DOHH2 (cell line): ENCODE measurements at regions not wholly inside any gene's neighbourhood (a gene's known extent, or its start where the extent isn't known, plus 50 kb on each side); places are given as distances from the start of the nearest gene placed in this dataset.

Experiments used
- H3F3A ChIP-seq: fragments of 200-600 bp; sonication (generic), shearing (Covaris generic); 2 replicates; pipeline ENCODE4 v1.6.0; 2016; ENCODE audit warnings: antibody characterized with exemption, mild to moderate bottlenecking; ENCODE audit not compliant: control insufficient read depth, insufficient read depth
- H3K27ac ChIP-seq: fragments of 200-600 bp; sonication (generic); 2 replicates; pipeline ENCODE4 v1.5.1; 2014; ENCODE audit warnings: low read depth, mild to moderate bottlenecking, low read length, moderate library complexity
- H3K27me3 ChIP-seq: fragments of 200-600 bp; sonication (generic); 2 replicates; pipeline ENCODE4 v1.6.1; 2014; ENCODE audit warnings: mild to moderate bottlenecking, low read length, mixed read lengths; ENCODE audit not compliant: control insufficient read depth
- H3K36me3 ChIP-seq: fragments of 200-600 bp; sonication (generic); 2 replicates; pipeline ENCODE4 v1.6.1; 2014; ENCODE audit warnings: mild to moderate bottlenecking, low read length, moderate library complexity, mixed read lengths; ENCODE audit not compliant: control insufficient read depth
- H3K4me1 ChIP-seq: fragments of 200-600 bp; sonication (generic); 2 replicates; pipeline ENCODE4 v1.6.1; 2014; ENCODE audit warnings: mild to moderate bottlenecking, low read length, mixed read lengths; ENCODE audit not compliant: control insufficient read depth
- H3K4me2 ChIP-seq: fragments of 200-600 bp; sonication (generic); 2 replicates; pipeline ENCODE4 v1.6.0; 2014; ENCODE audit warnings: mild to moderate bottlenecking, low read length, moderate library complexity
- H3K4me3 ChIP-seq: fragments of 200-600 bp; sonication (generic); 2 replicates; pipeline ENCODE4 v1.5.1; 2014; ENCODE audit warnings: mild to moderate bottlenecking, low read length, mixed read lengths
- H3K79me2 ChIP-seq: fragments of 200-600 bp; sonication (generic); 2 replicates; pipeline ENCODE4 v1.6.1; 2014; ENCODE audit warnings: mild to moderate bottlenecking, low read length, mixed read lengths; ENCODE audit not compliant: control insufficient read depth
- H3K9me2 ChIP-seq: fragments of 200-600 bp; sonication (generic); replicated peaks from 2 replicates; pipeline ENCODE4 v1.6.1; 2014; ENCODE audit warnings: mild to moderate bottlenecking, low read length, mixed read lengths; ENCODE audit not compliant: control insufficient read depth
- H3K9me3 ChIP-seq: fragments of 200-600 bp; sonication (generic); 2 replicates; pipeline ENCODE4 v1.6.1; 2014; ENCODE audit warnings: antibody characterized with exemption, low read length, mixed read lengths; ENCODE audit not compliant: control insufficient read depth, insufficient read depth
- H4K20me1 ChIP-seq: fragments of 200-600 bp; sonication (generic); 2 replicates; pipeline ENCODE4 v1.6.0; 2014; ENCODE audit warnings: low read depth, mild to moderate bottlenecking, antibody characterized with exemption, low read length, moderate library complexity; ENCODE audit not compliant: control insufficient read depth, insufficient read depth
- EZH2phosphoT487 ChIP-seq: fragments of 200-600 bp; sonication (generic); IDR thresholded peaks from 2 replicates; pipeline ENCODE4 v1.6.1; 2017; ENCODE audit warnings: borderline replicate concordance, mild to moderate bottlenecking, antibody characterized with exemption, low read length, moderate library complexity, mixed read lengths
- TF ChIP-seq, protein P1 (sequence below): fragments of 200-600 bp; sonication (generic); IDR thresholded peaks from one replicate; pipeline ENCODE4 v1.5.1; 2014; ENCODE audit warnings: antibody characterized with exemption, mild to moderate bottlenecking, low read depth, low read length; ENCODE audit not compliant: poor library complexity, severe bottlenecking

DNA sequence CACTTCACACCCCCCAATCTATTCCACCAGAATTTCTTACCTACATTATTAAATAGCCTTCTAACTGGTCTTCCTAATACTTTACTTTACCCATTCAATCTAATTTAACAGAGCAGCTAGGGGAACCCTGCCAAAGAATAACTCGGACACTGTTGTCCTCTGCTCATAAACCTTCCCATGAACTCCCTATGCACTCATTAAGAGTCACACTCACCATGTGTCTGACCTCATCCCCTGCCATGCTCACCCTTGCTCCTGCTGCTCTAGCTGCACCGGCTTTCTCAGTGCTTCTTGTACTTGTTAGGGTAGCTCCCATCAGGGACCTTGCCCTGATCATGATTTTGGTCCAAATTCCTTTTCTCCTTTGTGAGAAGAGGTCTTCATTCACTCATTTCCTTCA, 54.6 kb upstream of the GUCY1A1 start:
- no peaks in the 10 kb centered on the region for H3F3A ChIP-seq
- H3K36me3 ChIP-seq: no peaks in the 10 kb centered on the region
- no peak overlapping the region for H3K4me3 ChIP-seq
- H4K20me1 ChIP-seq: no peaks in the 10 kb centered on the region
- no peaks in the 10 kb centered on the region for H3K9me3 ChIP-seq
- H3K9me2 ChIP-seq: no peaks in the 10 kb centered on the region; the same call in 1 of the 2 replicates
- H3K27me3 ChIP-seq: no peaks in the 10 kb centered on the region
- H3K4me1 ChIP-seq: no peaks in the 10 kb centered on the region
- no peak overlapping the region for H3K27ac ChIP-seq
- no peak overlapping the region for H3K4me2 ChIP-seq
- H3K79me2 ChIP-seq: no peaks in the 10 kb centered on the region
- TF ChIP-seq, protein P1, sequence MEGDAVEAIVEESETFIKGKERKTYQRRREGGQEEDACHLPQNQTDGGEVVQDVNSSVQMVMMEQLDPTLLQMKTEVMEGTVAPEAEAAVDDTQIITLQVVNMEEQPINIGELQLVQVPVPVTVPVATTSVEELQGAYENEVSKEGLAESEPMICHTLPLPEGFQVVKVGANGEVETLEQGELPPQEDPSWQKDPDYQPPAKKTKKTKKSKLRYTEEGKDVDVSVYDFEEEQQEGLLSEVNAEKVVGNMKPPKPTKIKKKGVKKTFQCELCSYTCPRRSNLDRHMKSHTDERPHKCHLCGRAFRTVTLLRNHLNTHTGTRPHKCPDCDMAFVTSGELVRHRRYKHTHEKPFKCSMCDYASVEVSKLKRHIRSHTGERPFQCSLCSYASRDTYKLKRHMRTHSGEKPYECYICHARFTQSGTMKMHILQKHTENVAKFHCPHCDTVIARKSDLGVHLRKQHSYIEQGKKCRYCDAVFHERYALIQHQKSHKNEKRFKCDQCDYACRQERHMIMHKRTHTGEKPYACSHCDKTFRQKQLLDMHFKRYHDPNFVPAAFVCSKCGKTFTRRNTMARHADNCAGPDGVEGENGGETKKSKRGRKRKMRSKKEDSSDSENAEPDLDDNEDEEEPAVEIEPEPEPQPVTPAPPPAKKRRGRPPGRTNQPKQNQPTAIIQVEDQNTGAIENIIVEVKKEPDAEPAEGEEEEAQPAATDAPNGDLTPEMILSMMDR: no peak
- no peak for TF ChIP-seq EZH2phosphoT487

DNA sequence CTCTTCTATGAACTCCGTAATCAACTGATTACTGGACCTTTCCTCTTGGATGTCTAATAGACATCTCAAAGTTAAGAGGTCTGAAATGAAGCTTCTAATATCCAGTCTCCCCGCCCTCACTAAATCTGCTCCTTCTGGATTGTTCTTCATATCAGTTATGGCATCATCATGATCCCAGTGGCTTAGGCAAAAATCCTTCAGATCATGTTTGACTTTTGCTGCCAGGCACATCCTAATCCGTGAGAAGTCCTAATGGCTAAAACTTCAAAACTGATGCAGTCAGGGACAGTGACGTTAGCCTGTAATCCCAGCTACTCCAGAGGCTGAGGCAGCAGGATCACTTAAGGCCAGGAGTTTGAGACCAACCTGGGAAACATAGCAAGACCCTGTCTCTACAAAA, 55.1 kb upstream of the GUCY1A1 start:
- Histone ChIP-seq H3K9me3 (no peaks in the 10 kb centered on the region), H4K20me1 (no peaks in the 10 kb centered on the region), H3K79me2 (no peaks in the 10 kb centered on the region), H3K27me3 (no peaks in the 10 kb centered on the region), H3K9me2 (no peaks in the 10 kb centered on the region; the same call in 1 of the 2 replicates), H3K36me3 (no peaks in the 10 kb centered on the region), H3F3A (no peaks in the 10 kb centered on the region), H3K4me1 (no peaks in the 10 kb centered on the region), H3K4me3 (no peak overlapping the region), H3K4me2 (no peak overlapping the region), H3K27ac (no peak overlapping the region)
- no peak for TF ChIP-seq EZH2phosphoT487
- TF ChIP-seq, protein P1: no peak

DNA sequence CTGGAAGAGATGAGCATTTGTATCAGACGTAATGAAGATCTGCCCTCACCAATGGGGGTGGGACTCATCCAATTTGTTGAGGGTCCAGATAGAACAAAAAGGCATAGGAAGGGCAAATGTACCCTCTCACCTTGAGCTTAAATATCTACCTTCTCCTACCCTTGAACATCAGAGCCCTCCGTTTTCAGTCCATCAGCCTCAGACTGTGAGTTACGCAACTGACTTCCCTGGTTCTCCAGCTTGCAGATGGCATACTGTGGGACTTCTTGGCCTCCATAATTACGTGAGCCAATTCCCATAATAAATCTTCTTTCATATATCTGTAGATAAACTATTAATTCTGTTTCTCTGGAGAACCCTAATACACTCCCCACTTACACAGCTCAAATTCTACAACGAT, 56.5 kb upstream of the GUCY1A1 start:
- H3K9me2 ChIP-seq: no peaks in the 10 kb centered on the region; the same call in 1 of the 2 replicates
- no peaks in the 10 kb centered on the region for H3K27me3 ChIP-seq
- TF ChIP-seq EZH2phosphoT487: no peak
- TF ChIP-seq, protein P1: no peak
- H3K9me3 ChIP-seq: no peaks in the 10 kb centered on the region
- H4K20me1 ChIP-seq: no peaks in the 10 kb centered on the region
- H3K4me2 ChIP-seq: no peak overlapping the region
- no peaks in the 10 kb centered on the region for H3K36me3 ChIP-seq
- no peaks in the 10 kb centered on the region for H3K4me1 ChIP-seq
- no peak overlapping the region for H3K27ac ChIP-seq
- H3K79me2 ChIP-seq: no peaks in the 10 kb centered on the region
- no peaks in the 10 kb centered on the region for H3F3A ChIP-seq
- H3K4me3 ChIP-seq: no peak overlapping the region

DNA sequence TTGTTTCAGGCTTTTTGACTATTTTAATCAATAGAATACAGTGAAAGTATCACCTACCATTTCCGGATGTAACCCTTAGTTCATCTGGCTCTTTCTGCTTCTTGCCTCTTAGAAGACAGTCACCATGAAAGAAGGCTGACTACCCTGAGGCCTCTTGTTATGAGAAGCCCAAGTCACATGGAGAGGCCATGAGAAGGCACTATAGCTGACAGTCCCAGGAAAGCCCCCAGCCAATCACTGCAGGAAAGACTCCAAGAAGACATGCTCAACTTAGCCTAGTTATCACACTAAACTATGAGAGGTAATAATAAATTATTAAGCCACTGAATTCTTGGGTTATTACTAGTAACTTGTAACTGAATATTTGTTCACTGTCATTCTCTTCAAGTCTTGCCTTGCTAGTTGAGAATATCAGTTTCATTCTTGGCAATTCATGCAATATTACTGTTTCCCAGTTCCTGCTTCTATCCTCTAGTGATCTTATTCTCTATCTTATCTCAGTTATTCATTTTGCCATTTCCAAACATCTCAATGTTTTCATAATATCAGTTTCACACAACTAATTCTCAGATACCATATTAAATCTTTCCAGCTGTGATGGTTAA, 57.1 kb upstream of the GUCY1A1 start:
- Histone ChIP-seq H3K27me3 (no peaks in the 10 kb centered on the region), H3K27ac (no peak overlapping the region), H3F3A (no peaks in the 10 kb centered on the region), H3K4me1 (no peaks in the 10 kb centered on the region), H3K36me3 (no peaks in the 10 kb centered on the region), H3K9me2 (no peaks in the 10 kb centered on the region; the same call in 1 of the 2 replicates), H3K79me2 (no peaks in the 10 kb centered on the region), H4K20me1 (no peaks in the 10 kb centered on the region), H3K4me3 (no peak overlapping the region), H3K9me3 (no peaks in the 10 kb centered on the region), H3K4me2 (no peak overlapping the region)
- no peak for TF ChIP-seq EZH2phosphoT487
- TF ChIP-seq, protein P1: no peak
